ENCODE measurements at regions not wholly inside any gene's neighbourhood (a gene's known extent, or its start where the extent isn't known, plus 50 kb on each side); places are given as distances from the start of the nearest gene placed in this dataset.

- DNase-seq = peak in 1 of 2 donors; percentile 3
- WGBS, 5 donors = 83 to 96% (median 90%) methylated on average over 21 to 55 of the region's 55 CpGs
- intact Hi-C loops (cut with DNase I; ENCODE audit: low total_unique reads) = no loop called here
- Histone ChIP-seq H3K4me1 (no peaks in the 10 kb centered on the region), H3K9me3 (peaks cover 0 to 8% (median 3%) of the 10 kb centered on the region in 4 donors), H3K27me3 (no peaks in the 10 kb centered on the region), H3K36me3 (no peaks in the 10 kb centered on the region), H3K27ac (no peak overlapping the region), H3K4me3 (peak overlapping the region in 1 of 4 donors; percentile 23)
- TF ChIP-seq CTCF (IDR thresholded peaks at IDR 0.05) (no peak), POLR2AphosphoS5 (IDR thresholded peaks at IDR 0.05) (no peak), EP300 (IDR thresholded peaks at IDR 0.05) (no peak), POLR2A (IDR thresholded peaks at IDR 0.05) (no peak)
These were observed 1276.1 kb downstream of the PCDH7 start for GRCh38 chr4:31995943-31996901.

- H3K36me3 ChIP-seq = no peaks in the 10 kb centered on the region
- no peaks in the 10 kb centered on the region for H3K27me3 ChIP-seq
- H3K27ac ChIP-seq = no peak overlapping the region
- H3K4me1 ChIP-seq = no peaks in the 10 kb centered on the region
- intact Hi-C loops (cut with DNase I; ENCODE audit: low total_unique reads) = no loop called here
- peaks cover 0 to 8% (median 3%) of the 10 kb centered on the region in 4 donors for H3K9me3 ChIP-seq
- no peak for DNase-seq
- no peak overlapping the region for H3K4me3 ChIP-seq
- 39 to 85% (median 76%) methylated on average over 2 of the region's 2 CpGs for WGBS, 5 donors
- TF ChIP-seq POLR2AphosphoS5 (IDR thresholded peaks at IDR 0.05) (no peak), EP300 (IDR thresholded peaks at IDR 0.05) (no peak), POLR2A (IDR thresholded peaks at IDR 0.05) (no peak), CTCF (IDR thresholded peaks at IDR 0.05) (no peak)
These were observed 1278.6 kb downstream of the PCDH7 start for GRCh38 chr4:31998807-31999206.

GRCh38 chr4:31999848-32000247, 1279.7 kb downstream of the PCDH7 start:
- no peaks in the 10 kb centered on the region for H3K36me3 ChIP-seq
- intact Hi-C loops (cut with DNase I; ENCODE audit: low total_unique reads) = no loop called here
- H3K9me3 ChIP-seq = peaks cover 0 to 8% (median 3%) of the 10 kb centered on the region in 4 donors
- TF ChIP-seq POLR2AphosphoS5 (IDR thresholded peaks at IDR 0.05) (no peak), CTCF (IDR thresholded peaks at IDR 0.05) (no peak), POLR2A (IDR thresholded peaks at IDR 0.05) (no peak)
- 56 to 77% (median 71%) methylated on average over 1 of the region's 1 CpG for WGBS, 5 donors
- H3K4me1 ChIP-seq = no peaks in the 10 kb centered on the region
- H3K27me3 ChIP-seq = no peaks in the 10 kb centered on the region
- no peak overlapping the region for H3K27ac ChIP-seq
- no peak for DNase-seq
- no peak overlapping the region for H3K4me3 ChIP-seq

- intact Hi-C loops (cut with DNase I; ENCODE audit: low total_unique reads) = no loop called here
- Histone ChIP-seq H3K36me3 (no peaks in the 10 kb centered on the region), H3K27ac (no peak overlapping the region), H3K27me3 (no peaks in the 10 kb centered on the region), H3K4me1 (no peaks in the 10 kb centered on the region), H3K9me3 (peaks cover 0 to 7% (median 3%) of the 10 kb centered on the region in 4 donors), H3K4me3 (no peak overlapping the region)
- no peak for DNase-seq
- WGBS, 5 donors = 87 to 97% (median 91%) methylated on average over 4 of the region's 4 CpGs
- no peak for TF ChIP-seq POLR2AphosphoS5 (IDR thresholded peaks at IDR 0.05)
- no peak for TF ChIP-seq EP300 (IDR thresholded peaks at IDR 0.05)
- TF ChIP-seq POLR2A (IDR thresholded peaks at IDR 0.05) = no peak
- TF ChIP-seq CTCF (IDR thresholded peaks at IDR 0.05) = no peak
These were observed 1280.8 kb downstream of the PCDH7 start for GRCh38 chr4:32000846-32001488.

Data from stomach (tissue), 8 donors.